A673 (cell line): ENCODE measurements at regions not wholly inside any gene's neighbourhood (a gene's known extent, or its start where the extent isn't known, plus 50 kb on each side); places are given as distances from the start of the nearest gene placed in this dataset.

ENCODE experiments used
- EZH2 ChIP-seq: fragments of 200-600 bp; sonication (generic); IDR thresholded peaks from 2 replicates; pipeline ENCODE4 v1.6.1; 2017; ENCODE audit warnings: borderline replicate concordance, low read depth, mild to moderate bottlenecking, mixed read lengths, antibody characterized with exemption, low read length; ENCODE audit not compliant: poor library complexity, severe bottlenecking
- TF ChIP-seq, protein P1 (sequence below): fragments of 300-800, 200-600 bp; sonication (generic); conservative IDR thresholded peaks from 2 replicates; pipeline ENCODE4 v1.5.1; 2017; ENCODE audit warnings: low read depth, mild to moderate bottlenecking, antibody characterized with exemption, low read length, moderate library complexity, mixed read lengths

DNA sequence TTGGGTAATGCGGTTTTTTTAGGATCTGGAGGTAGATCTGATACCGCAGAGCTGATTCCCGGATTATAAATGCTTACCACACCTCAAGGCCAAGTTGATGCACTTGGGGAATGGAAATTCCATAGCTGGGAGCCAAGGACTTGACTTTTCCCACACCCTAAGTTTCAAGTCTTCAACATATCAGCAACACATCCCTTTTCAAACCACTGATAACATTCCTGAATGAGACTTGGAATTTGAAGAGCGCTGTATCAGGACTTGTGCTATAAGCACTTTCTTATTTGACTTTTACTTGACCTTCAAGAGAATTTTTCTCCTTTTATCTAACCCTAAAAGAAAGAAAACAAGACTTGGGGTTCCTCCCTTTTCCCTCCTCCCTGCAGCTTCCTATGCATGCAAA lies 90.6 kb upstream of the NAA20 start:
- no peak for TF ChIP-seq EZH2
- TF ChIP-seq, protein P1, sequence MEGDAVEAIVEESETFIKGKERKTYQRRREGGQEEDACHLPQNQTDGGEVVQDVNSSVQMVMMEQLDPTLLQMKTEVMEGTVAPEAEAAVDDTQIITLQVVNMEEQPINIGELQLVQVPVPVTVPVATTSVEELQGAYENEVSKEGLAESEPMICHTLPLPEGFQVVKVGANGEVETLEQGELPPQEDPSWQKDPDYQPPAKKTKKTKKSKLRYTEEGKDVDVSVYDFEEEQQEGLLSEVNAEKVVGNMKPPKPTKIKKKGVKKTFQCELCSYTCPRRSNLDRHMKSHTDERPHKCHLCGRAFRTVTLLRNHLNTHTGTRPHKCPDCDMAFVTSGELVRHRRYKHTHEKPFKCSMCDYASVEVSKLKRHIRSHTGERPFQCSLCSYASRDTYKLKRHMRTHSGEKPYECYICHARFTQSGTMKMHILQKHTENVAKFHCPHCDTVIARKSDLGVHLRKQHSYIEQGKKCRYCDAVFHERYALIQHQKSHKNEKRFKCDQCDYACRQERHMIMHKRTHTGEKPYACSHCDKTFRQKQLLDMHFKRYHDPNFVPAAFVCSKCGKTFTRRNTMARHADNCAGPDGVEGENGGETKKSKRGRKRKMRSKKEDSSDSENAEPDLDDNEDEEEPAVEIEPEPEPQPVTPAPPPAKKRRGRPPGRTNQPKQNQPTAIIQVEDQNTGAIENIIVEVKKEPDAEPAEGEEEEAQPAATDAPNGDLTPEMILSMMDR: no peak
